Astrocyte of the cerebellum (primary cell): ENCODE measurements at regions not wholly inside any gene's neighbourhood (a gene's known extent, or its start where the extent isn't known, plus 50 kb on each side); places are given as distances from the start of the nearest gene placed in this dataset.

Experiments used
- DNase-seq: peaks from one replicate; pipeline ENCODE4 v3.0.0-alpha.2; 2011; ENCODE audit warnings: low read depth
- H3K4me3 ChIP-seq: 2 replicates; pipeline ENCODE4 v1.5.1; 2011; ENCODE audit warnings: mild to moderate bottlenecking, low read depth, low read length, moderate library complexity
- in situ Hi-C: cut with HindIII; loops from 2 replicates; pipeline ENCODE4 v1.10.0; 2017; ENCODE audit warnings: low sequenced_read_pairs
- TF ChIP-seq, protein P1 (sequence below): IDR thresholded peaks from 2 replicates; pipeline ENCODE4 v1.5.1; 2012; ENCODE audit warnings: low read length, low read depth, moderate library complexity, mild to moderate bottlenecking; ENCODE audit errors: missing control alignments

DNA sequence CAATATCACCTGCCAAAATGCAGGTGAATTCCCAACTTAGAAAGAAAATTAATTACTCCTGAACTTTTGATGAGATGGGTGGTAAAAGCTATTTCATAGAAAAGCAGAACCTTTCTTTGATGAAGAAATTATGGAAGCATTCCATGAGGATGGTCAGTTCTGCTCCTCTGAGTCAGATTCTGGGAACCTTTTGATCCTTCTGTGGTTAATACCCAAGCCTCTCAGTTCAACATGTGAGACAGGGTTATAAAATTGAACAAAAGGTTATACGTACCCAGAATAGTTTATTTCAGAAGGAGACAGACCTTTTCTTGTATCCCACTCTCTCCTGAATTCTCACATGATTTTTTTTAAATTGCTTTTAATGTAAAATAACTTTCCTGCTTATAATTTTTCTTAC lies 767.6 kb upstream of the ADAMTS16 start:
- in situ Hi-C loops, result no loop called here
- no peak for DNase-seq
- TF ChIP-seq, protein P1, sequence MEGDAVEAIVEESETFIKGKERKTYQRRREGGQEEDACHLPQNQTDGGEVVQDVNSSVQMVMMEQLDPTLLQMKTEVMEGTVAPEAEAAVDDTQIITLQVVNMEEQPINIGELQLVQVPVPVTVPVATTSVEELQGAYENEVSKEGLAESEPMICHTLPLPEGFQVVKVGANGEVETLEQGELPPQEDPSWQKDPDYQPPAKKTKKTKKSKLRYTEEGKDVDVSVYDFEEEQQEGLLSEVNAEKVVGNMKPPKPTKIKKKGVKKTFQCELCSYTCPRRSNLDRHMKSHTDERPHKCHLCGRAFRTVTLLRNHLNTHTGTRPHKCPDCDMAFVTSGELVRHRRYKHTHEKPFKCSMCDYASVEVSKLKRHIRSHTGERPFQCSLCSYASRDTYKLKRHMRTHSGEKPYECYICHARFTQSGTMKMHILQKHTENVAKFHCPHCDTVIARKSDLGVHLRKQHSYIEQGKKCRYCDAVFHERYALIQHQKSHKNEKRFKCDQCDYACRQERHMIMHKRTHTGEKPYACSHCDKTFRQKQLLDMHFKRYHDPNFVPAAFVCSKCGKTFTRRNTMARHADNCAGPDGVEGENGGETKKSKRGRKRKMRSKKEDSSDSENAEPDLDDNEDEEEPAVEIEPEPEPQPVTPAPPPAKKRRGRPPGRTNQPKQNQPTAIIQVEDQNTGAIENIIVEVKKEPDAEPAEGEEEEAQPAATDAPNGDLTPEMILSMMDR, result no peak
- H3K4me3 ChIP-seq, result no peak overlapping the region

DNA sequence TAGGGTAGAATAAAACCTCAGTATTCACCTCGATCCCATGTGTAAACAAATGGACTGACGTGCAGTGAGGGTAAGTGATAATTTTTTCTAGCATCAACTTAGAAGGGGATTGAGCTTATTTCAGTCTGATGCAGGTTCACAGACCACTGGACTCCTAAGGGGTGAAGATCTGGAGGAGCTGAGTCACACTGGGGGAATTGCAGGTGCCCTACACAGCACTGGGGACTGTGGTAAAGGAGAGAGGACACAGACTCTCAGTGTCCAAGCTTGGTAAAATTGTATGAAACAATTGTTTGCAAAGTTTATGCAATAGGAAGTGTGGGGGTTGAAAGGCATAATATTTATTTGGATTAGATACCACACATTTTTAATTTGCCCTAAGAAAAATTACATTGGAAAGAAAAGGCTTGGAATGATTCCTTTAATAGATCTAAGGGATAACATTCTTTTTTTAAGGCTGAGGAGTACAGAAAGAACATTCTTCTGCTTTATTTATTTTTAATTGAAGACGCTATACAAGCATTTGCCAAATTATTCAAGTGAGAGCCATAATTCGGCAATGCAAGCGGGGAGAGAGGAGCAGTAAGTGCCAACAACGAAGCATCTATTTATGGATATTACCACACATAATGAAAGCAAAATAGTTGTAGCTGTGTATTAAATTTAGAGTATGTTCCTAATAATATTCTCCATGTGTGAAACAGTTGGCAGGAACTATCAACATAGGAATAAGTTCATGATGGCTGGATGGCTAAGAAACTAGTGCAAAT lies 766.9 kb upstream of the ADAMTS16 start:
- no peak for DNase-seq
- no peak overlapping the region for H3K4me3 ChIP-seq
- TF ChIP-seq, protein P1, result no peak
- in situ Hi-C loops, result no loop called here

DNA sequence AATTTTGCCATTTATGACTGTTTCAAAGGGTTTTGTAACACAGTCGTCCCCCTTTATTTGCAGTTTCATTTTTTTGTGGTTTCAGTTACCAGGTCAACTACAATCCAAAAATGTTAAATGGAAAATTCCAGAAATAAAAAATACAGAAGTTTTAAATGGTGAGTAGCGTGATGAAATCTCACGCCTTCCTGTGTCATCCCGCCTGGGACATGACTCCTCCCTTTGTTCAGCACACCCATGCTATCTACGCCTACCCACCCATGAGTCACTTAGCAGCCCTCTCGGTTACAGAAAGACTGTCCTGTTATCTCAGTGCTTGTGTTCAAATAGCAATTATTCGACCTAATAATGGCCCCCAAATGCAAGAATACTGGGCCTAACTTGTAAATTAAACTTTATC lies 765.3 kb upstream of the ADAMTS16 start:
- DNase-seq, result no peak
- no peak overlapping the region for H3K4me3 ChIP-seq
- in situ Hi-C loops, result no loop called here
- TF ChIP-seq, protein P1, result no peak

DNA sequence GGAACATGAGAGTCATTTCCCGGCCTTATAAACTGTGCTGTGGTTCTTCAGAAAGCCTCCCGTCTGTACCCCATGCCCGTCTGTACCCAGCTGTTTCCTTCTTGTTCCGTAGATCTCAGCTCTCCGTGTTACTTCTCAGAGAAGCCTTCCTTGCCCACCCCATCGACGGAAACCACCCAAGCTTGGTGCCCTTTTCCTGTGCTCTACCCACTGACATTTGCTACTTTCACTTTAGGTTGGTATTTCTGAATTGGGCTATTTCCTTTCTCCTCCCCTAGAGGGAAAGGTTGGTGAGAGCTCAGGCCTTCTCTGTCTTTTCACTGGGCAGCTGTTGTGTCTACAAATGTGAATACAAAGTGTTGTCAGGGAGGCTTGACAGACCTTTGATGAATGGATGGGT lies 764.5 kb upstream of the ADAMTS16 start:
- in situ Hi-C loops, result no loop called here
- TF ChIP-seq, protein P1, result no peak
- DNase-seq, result no peak

DNA sequence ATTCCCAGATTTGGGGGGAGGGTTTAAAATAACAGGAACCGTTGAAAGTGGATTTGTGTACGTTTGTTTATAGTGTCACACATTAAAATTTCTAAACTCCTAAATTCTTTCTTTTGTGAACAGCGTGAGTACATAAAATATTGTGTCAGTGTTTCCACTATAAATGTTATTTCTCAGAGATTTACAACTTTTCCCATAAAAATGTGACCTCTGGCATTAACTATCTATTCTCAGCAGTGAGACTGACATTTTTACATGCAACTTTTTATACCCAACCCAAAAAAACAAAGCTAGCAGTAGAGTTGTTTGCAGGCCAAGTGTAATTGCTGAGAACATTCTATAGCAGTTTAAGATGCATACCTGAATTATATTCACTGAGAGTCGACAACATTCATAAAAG lies 757.0 kb upstream of the ADAMTS16 start:
- TF ChIP-seq, protein P1, result no peak
- H3K4me3 ChIP-seq, result no peak overlapping the region
- DNase-seq, result no peak
- in situ Hi-C loops, result no loop called here

More for the DNA sequence above, 764.5 kb upstream of the ADAMTS16 start:
- H3K4me3 ChIP-seq, result no peak overlapping the region

DNA sequence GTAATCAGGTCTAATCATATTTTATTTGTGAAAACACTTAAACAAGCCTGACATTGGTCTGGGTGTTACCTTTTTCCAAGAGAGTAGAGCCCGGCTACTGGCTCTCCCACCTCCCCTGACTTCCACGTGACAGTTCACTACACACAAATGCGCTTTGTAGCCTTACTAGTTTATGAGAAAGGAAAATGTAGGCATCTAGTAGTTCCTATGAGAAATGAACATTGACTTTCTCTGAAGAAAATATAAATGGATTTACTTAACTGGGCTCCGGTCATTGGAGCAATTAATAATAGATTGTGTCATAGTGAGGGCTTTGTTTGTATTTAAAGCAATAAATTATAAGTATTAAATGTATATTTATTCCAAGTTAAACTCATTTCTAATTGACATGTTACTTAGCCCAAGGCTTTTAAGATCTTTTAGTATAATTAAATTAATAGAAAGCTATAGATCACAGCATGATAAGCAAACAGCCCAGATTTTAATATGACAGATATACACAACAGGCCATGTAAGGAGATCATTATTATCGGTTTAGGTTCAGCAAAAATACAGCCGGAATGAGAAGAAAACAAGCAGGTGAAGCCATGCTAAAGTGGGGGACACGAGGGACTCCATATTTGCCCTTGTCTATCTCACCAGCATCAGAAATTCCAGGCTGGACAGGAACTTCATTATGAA lies 756.5 kb upstream of the ADAMTS16 start:
- no peak overlapping the region for H3K4me3 ChIP-seq
- DNase-seq, result no peak
- TF ChIP-seq, protein P1, result no peak
- in situ Hi-C loops, result no loop called here
